Loucy (cell line): ENCODE measurements at regions not wholly inside any gene's neighbourhood (a gene's known extent, or its start where the extent isn't known, plus 50 kb on each side); places are given as distances from the start of the nearest gene placed in this dataset.

Experiments used
- H2AFZ ChIP-seq: fragments of 200-600 bp; sonication (generic); 2 replicates; pipeline ENCODE4 v1.6.0; 2016; ENCODE audit warnings: antibody characterized with exemption, mild to moderate bottlenecking, low read length, moderate library complexity
- H3F3A ChIP-seq: fragments of 200-600 bp; 2 replicates; pipeline ENCODE4 v1.6.0; 2016; ENCODE audit warnings: antibody characterized with exemption, low read depth, mild to moderate bottlenecking
- H3K27me3 ChIP-seq: fragments of 200-600 bp; sonication (generic); 2 replicates; pipeline ENCODE4 v1.6.1; 2014; ENCODE audit warnings: low read length, mild to moderate bottlenecking; ENCODE audit not compliant: insufficient read depth, poor library complexity, severe bottlenecking
- H3K36me3 ChIP-seq: fragments of 200-600 bp; sonication (generic); 2 replicates; pipeline ENCODE4 v1.6.1; 2016; ENCODE audit warnings: low read length; ENCODE audit not compliant: insufficient read depth
- H3K4me1 ChIP-seq: fragments of 200-600 bp; sonication (generic); 2 replicates; pipeline ENCODE4 v1.5.1; 2014; ENCODE audit warnings: low read length, mild to moderate bottlenecking; ENCODE audit not compliant: insufficient read depth, poor library complexity, severe bottlenecking
- H3K4me2 ChIP-seq: fragments of 200-600 bp; sonication (generic); 2 replicates; pipeline ENCODE4 v1.6.0; 2014; ENCODE audit warnings: antibody characterized with exemption, low read length, low read depth, mild to moderate bottlenecking; ENCODE audit not compliant: poor library complexity, severe bottlenecking
- H3K4me3 ChIP-seq: fragments of 200-600 bp; sonication (generic); 2 replicates; pipeline ENCODE4 v1.5.1; 2014; ENCODE audit warnings: low read length, mild to moderate bottlenecking, mixed read lengths; ENCODE audit not compliant: poor library complexity, severe bottlenecking
- H3K79me2 ChIP-seq: fragments of 200-600 bp; sonication (generic); 2 replicates; pipeline ENCODE4 v1.6.1; 2014; ENCODE audit warnings: low read length; ENCODE audit not compliant: insufficient read depth
- H3K9ac ChIP-seq: fragments of 200-600 bp; sonication (generic); 2 replicates; pipeline ENCODE4 v1.6.0; 2014; ENCODE audit warnings: mild to moderate bottlenecking, low read depth, low read length, moderate library complexity; ENCODE audit not compliant: poor library complexity, severe bottlenecking
- H3K9me2 ChIP-seq: fragments of 200-600 bp; sonication (generic); replicated peaks from 2 replicates; pipeline ENCODE4 v1.6.1; 2016; ENCODE audit warnings: low read depth, low read length, mixed read lengths
- H3K9me3 ChIP-seq: fragments of 200-600 bp; sonication (generic); 2 replicates; pipeline ENCODE4 v1.6.1; 2014; ENCODE audit warnings: mild to moderate bottlenecking, antibody characterized with exemption, low read length, low read depth; ENCODE audit not compliant: insufficient read depth
- H4K20me1 ChIP-seq: fragments of 200-600 bp; sonication (generic); 2 replicates; pipeline ENCODE4 v1.6.0; 2014; ENCODE audit warnings: antibody characterized with exemption, low read length, mild to moderate bottlenecking; ENCODE audit not compliant: insufficient read depth, poor library complexity, severe bottlenecking
- CTCF ChIP-seq: fragments of 200-600 bp; sonication (generic); conservative IDR thresholded peaks from 2 replicates; pipeline ENCODE4 v1.5.1; 2014; ENCODE audit warnings: mild to moderate bottlenecking, antibody characterized with exemption, low read length
- EZH2phosphoT487 ChIP-seq: fragments of 200-600 bp; IDR thresholded peaks from 2 replicates; pipeline ENCODE4 v1.6.1; 2018; ENCODE audit warnings: antibody characterized with exemption, mild to moderate bottlenecking, moderate library complexity, borderline replicate concordance

- H3K4me2 ChIP-seq = no peak overlapping the region
- no peaks in the 10 kb centered on the region for H3K4me1 ChIP-seq
- H4K20me1 ChIP-seq = no peaks in the 10 kb centered on the region
Observed at GRCh38 chr2:240250985-240251847, 110.8 kb upstream of the OTOS start.

GRCh38 chr2:240251848-240252190, 111.4 kb upstream of the OTOS start:
- Histone ChIP-seq H3F3A (no peaks in the 10 kb centered on the region), H3K4me1 (no peaks in the 10 kb centered on the region), H3K36me3 (no peaks in the 10 kb centered on the region), H2AFZ (no peak overlapping the region), H3K27me3 (no peaks in the 10 kb centered on the region), H3K4me2 (no peak overlapping the region), H3K79me2 (no peaks in the 10 kb centered on the region), H3K9ac (no peak overlapping the region), H3K9me2 (no peaks in the 10 kb centered on the region), H4K20me1 (no peaks in the 10 kb centered on the region), H3K4me3 (no peak overlapping the region), H3K9me3 (peaks cover 10% of the 10 kb centered on the region; the same call in 1 of the 2 replicates)
- no peak for TF ChIP-seq EZH2phosphoT487

More at GRCh38 chr2:240250985-240251847, 110.8 kb upstream of the OTOS start:
- H3K36me3 ChIP-seq = no peaks in the 10 kb centered on the region
- H2AFZ ChIP-seq = no peak overlapping the region
- H3K79me2 ChIP-seq = no peaks in the 10 kb centered on the region
- no peak overlapping the region for H3K4me3 ChIP-seq
- no peaks in the 10 kb centered on the region for H3K9me2 ChIP-seq
- no peak for TF ChIP-seq EZH2phosphoT487
- no peak for TF ChIP-seq CTCF
- H3F3A ChIP-seq = no peaks in the 10 kb centered on the region
- peaks cover 16% of the 10 kb centered on the region; the same call in 1 of the 2 replicates for H3K9me3 ChIP-seq
- no peaks in the 10 kb centered on the region for H3K27me3 ChIP-seq
- H3K9ac ChIP-seq = no peak overlapping the region

GRCh38 chr2:240252191-240252871, 111.9 kb upstream of the OTOS start:
- Histone ChIP-seq H4K20me1 (no peaks in the 10 kb centered on the region), H3K4me2 (no peak overlapping the region)

More at GRCh38 chr2:240252191-240252871, 111.9 kb upstream of the OTOS start:
- no peaks in the 10 kb centered on the region for H3F3A ChIP-seq
- TF ChIP-seq CTCF (no peak), EZH2phosphoT487 (no peak)
- no peaks in the 10 kb centered on the region for H3K27me3 ChIP-seq
- peaks cover 9% of the 10 kb centered on the region; the same call in 1 of the 2 replicates for H3K9me3 ChIP-seq
- no peaks in the 10 kb centered on the region for H3K4me1 ChIP-seq
- H3K9me2 ChIP-seq = no peaks in the 10 kb centered on the region
- no peak overlapping the region for H3K4me3 ChIP-seq
- H3K9ac ChIP-seq = no peak overlapping the region
- no peaks in the 10 kb centered on the region for H3K36me3 ChIP-seq
- H3K79me2 ChIP-seq = no peaks in the 10 kb centered on the region
- no peak overlapping the region for H2AFZ ChIP-seq
